Limb (tissue), 2 donors: ENCODE measurements at regions not wholly inside any gene's neighbourhood (a gene's known extent, or its start where the extent isn't known, plus 50 kb on each side); places are given as distances from the start of the nearest gene placed in this dataset.

Experiments used
- DNase-seq, 2 donors: peaks; one replicate each; pipeline ENCODE4 v3.0.0-alpha.2; 2016; ENCODE audit errors: extremely low spot score in 2 of 2

DNA sequence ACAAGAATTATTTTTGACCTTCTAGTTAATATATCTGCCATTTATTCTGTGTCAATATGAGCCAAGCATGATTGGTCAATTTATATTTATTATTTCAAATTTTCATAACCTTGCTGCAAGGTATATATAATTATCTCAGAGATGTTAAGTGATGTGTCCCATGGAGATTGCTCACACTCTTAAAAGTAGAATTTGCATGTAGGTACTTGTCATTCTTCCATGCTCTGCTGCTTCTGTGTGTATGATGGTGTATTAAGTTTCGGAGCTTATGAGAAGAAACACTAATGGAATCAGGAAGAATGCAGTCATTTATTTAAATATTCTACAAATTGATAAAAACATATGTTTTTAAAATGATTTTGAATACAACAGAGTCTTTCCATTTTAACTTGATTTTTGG lies 586.8 kb upstream of the MIR17HG start:
- no peak for DNase-seq

GRCh38 chr13:90763476-90764150 lies 583.9 kb upstream of the MIR17HG start:
- DNase-seq = no peak

DNA sequence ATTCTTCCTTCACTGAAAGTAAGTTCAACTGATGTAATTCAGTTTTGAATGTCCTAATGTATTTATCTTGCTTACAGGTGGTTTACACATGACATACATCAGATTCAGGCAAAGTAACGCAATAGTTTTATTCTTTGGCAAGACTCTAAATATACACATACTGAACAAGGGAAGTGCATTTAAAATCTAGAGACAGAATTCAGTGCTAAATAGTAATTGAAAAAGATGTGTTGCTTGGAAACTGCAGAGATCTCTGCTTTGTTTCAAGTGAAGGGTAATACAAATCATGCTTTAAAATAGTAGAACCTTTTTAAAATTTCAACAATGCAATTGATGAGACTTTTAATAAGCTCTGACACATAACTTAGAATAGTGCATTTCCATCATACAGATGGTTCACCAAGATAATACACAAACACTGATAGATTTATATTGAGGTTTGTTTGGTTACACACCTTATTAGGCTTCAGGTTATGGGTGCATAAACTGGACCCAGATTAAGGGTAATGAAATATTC lies 581.0 kb upstream of the MIR17HG start:
- DNase-seq = no peak

GRCh38 chr13:90768116-90768515 lies 579.4 kb upstream of the MIR17HG start:
- DNase-seq = no peak

- DNase-seq = no peak
Observed at GRCh38 chr13:90769387-90769786, 578.1 kb upstream of the MIR17HG start.

DNA sequence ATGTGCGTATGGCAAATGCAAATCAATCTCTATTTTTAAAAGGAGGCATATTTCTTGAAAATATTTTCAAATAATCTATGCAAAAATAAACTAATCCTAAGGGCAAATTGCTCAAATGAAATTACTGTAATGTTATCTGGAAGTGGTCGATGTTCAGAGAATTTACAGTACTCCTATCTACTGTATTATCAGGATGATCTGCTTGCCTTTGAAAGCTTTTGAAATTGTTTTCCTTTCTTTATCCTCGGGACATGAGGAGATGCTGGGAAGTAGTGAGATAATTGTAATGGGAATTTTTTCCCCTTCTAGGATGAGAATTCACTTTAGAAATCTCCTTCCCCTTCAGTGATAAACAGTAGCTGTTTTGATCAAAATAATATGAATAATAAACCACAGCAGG lies 577.2 kb upstream of the MIR17HG start:
- no peak for DNase-seq

GRCh38 chr13:90773681-90774080 lies 573.8 kb upstream of the MIR17HG start:
- no peak for DNase-seq

DNA sequence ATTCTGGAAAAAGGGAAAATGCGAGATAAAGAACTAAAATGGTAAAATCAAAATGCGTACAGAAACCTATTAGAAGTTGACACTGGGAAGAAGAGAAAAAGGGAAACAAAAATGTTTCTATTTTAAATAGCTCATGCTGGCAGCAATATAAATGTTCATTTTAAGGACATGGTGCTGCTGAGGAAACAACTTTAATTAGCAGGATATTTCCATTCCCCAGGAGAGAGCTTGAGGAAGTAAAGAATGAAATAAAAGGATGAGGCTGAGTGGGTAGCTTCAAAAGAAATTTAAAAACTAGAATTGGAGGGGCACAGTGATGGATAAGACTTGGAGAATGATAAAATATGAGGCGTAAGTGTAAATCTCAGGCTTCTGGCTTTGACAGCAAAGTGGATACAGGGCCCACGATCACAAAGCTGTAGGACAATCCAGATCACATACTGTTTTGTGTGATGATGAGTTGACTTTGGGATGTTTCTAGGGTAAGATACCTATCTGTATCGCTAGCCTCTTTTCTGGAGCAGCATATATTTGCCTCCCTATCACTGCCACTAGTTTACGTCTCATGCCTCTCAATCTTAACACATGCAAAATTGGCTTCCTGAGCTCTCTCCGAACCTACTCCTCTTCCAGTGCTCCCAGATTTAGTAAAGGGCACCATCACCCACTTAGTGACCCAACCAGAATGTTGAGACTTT lies 571.3 kb upstream of the MIR17HG start:
- no peak for DNase-seq

DNA sequence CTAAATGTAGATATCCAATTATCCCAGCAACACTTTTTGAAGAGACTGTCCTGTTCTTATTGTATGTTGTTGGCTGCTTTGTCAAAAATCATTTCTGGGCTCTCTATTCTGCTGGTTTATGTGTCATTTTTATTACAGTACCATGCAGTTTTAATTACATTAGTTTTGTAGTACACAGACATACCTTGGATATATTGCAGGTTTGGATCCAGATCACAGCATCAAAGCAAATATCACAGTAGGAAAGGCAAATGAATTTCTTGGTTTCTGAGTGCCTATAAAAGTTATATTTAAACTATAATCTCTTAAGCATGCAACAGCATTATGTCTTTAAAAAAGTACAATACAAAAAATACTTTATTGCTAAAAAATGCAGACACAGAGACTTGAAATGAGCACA lies 564.2 kb upstream of the MIR17HG start:
- DNase-seq = no peak

DNA sequence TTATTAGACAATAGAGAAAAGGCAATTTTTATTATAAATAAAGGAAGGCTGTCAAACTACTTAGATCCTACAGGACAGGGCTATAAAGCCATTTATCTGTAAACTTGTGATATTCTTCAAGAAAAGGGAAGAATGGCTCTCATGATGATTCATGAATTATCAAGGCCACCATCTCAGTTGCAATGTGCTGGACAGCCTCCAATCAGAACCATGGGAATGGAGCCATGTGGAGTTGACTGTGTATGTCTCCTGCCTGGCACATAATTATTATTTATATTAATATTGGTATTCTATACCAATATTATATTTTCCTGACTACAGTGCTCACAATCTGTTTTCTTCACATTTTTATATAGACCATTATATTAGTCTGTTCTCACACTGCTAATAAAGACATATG lies 560.5 kb upstream of the MIR17HG start:
- no peak for DNase-seq

DNA sequence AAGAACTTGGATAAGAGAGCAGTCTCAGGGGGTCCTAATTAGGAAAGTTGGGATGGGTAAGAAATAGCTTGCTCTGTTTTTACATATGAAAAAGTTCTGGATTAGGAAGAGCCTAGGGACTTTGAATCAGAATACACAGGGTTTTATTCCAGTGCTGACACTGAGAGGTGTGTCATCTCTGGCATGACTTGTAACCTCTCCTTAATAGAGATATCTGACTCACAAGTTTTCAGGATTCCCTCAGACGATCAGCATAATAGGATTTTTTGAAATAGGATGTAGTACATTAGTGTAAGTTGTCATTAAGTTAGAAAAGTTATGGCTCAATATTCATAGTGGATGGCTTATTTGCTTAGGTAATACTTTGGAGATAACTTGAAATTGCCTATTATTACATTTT lies 555.2 kb upstream of the MIR17HG start:
- no peak for DNase-seq

GRCh38 chr13:90793261-90793820 lies 554.1 kb upstream of the MIR17HG start:
- DNase-seq = peak in 1 of 2 donors; percentile 22

DNA sequence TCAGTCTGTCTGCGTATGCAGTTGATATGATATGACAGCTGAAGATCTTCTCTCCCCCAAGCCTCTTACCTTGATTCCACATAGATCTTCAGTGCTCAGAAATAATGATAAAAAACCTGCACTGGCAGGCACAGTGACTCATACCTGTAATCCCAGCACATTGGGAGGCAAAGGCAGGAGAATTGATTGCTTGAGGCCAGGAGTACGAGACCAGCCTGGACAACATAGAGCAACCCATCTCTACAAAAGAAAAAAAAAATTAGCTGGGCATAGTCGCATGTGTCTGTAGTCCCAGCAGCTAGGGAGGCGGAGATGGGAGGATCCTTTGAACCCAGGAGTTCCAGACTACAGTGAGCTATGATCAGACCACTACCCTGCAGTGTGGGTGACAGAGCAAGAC lies 551.0 kb upstream of the MIR17HG start:
- no peak for DNase-seq

DNA sequence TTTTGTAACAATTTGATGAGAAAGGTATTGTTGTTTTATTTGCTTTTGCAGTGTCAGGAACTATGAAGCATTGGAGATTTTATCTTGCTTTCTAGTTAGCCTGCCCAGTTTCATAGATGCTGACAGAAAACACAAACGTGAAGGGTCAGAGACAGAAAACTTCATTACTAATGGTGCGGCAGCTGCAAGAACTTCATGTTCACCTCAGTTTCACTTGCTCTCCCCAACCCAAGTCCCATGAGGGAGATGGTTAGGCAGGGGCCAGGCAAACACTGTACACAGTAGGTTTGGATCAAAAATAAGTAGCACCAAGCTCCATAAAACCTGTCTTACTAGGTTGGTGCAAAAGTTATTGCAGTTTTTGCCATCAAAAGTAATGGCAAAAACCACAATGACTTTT lies 550.2 kb upstream of the MIR17HG start:
- DNase-seq = no peak

- DNase-seq = no peak
Observed at GRCh38 chr13:90798381-90798780, 549.1 kb upstream of the MIR17HG start.

DNA sequence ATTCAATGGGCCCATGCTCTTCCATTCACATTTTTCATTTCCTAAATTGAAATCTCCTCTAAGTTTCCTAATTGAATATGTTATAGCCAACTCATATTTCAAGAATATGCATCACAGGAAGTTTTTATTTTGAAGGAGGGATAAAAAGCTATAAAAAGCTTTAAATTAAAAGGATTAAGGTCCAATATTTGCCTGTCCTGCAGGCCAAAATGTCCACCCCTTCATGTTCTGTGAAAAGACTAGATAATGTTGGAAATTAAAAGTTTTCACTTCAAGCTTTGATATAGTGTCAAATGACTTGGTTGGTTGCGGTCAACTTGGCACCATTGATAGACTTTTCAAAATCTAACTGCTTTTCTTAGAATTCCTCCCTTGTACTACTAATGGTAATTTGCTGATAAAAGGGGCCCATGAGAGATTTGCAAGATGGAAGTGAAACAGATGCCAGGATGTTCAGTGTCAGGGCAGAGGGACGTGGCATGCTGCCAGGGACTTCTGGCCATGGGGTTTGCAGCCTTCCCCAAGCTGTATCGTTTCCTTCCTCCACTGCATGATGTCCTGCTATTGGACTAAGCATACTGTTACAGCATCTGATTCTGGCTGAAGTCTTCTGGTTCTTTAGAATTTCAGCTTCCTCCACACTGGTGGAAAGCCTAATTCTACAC lies 547.3 kb upstream of the MIR17HG start:
- DNase-seq = peak; percentile 24 to 37

DNA sequence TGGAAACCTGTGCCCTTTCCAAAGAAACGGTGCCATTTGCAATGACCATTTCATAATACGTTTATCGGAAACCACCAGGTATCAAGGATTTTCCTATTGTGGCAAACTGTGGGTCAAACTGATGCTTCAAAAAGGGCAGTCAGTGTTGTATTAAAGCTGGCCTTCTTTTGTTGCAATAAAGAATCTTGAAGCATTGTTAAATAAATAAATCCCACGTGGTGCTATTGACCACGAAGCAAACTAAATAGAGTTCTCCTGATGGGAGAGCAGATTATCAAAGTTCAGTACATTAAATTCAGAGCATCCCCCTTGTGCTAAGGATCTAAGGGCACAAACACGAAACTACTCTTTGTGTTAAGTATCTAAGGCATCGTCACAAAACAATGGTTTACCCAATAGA lies 545.9 kb upstream of the MIR17HG start:
- DNase-seq = no peak

DNA sequence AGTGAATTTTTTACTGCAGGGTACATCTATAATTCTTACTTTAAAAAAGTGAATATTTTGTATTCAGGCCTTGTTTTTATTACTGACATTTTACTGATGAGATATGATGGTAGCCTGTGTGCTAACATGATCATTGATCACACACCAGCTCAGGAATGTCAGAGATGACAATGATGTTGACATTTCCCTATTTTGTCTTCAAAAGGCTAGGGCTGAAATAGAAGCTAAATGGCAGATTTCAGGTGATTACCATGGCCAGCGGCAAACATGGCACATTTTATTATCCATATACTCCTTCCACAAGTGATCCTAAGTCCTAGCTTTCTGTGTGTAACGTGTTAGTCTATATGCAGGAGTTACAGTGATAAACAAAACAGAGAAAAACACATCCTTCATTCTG lies 544.3 kb upstream of the MIR17HG start:
- DNase-seq = no peak

DNA sequence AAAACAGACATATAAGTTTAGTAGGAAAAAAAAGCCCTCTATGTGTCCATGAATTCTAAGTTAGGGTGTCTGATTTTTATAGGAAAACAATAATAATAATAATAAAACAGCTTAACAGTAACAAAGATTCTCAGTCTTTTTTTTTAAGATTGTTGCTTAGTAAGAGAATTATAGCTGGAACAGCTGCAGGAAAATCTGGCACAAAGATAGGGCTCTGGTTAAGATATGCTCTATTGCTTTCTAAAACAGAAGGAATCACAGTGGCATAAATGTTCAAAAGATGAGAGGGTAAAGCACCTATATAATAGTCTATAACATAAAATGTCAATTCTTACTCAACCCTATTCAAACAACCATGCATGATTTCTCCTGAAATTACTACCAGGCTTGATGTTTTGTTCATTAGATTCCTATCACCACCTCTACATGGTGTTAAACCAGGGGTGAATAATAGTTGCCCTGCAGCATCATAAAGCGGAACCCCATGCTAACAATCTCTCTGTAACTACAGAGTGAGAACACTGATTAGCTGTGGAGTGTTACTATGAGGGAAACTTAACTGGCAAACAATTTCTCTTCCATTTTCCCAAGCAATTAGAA lies 541.4 kb upstream of the MIR17HG start:
- DNase-seq = peak in 1 of 2 donors; percentile 28

GRCh38 chr13:90806892-90807291 lies 540.6 kb upstream of the MIR17HG start:
- DNase-seq = peak in 1 of 2 donors; percentile 48

- DNase-seq = no peak
Observed at GRCh38 chr13:90808838-90809237, 538.6 kb upstream of the MIR17HG start.

- no peak for DNase-seq
Observed at GRCh38 chr13:90824032-90824431, 523.5 kb upstream of the MIR17HG start.
